ENCODE measurements at regions not wholly inside any gene's neighbourhood (a gene's known extent, or its start where the extent isn't known, plus 50 kb on each side); places are given as distances from the start of the nearest gene placed in this dataset.

DNA sequence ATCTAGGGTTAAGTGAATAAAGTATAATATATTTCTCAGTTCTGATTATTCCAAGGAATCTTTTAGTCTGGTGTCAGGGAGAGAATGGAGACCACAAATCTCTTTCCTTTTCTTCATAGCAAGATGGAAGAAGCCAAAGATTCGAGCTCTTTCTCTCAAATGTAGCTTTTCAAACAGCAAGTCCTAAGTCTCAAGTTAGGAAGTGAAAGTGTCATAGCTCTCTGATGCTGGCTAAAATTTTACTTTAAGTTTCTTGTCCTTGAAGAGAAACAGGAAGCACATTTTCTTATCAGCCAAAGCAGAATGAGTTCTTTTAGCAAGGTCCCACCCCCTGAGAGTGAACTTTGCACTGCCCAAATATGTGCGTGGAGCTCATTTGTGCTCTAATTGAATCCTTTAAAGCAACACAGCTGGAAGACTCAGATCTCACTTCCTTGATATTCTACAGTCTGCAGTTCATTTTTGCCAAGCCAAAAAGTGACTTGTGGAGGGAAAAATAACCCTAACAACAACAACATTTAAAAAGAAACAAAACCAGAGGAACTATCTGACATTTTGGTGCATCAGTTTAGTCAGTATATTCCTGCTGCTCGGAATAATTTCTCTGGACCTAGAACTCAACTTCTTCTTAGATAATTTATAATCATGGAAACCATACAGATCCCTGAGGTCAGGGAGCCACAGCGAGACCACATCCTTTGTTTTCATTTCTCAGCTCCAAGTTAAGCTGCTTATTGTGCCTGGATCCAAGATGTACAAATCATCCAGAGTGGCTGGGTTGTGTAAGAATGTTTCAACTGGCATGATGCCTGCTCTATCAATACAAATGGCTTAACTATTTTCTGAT is 238.7 kb upstream of the P2RY1 start:
- TF ChIP-seq ZNF274 (IDR thresholded peaks at IDR 0.05; ENCODE audit: low read depth, low read length) = no peak
- H3K4me3 ChIP-seq (ENCODE audit: low read length) = peak overlapping the region; percentile 47; the same call in 1 of the 2 replicates

DNA sequence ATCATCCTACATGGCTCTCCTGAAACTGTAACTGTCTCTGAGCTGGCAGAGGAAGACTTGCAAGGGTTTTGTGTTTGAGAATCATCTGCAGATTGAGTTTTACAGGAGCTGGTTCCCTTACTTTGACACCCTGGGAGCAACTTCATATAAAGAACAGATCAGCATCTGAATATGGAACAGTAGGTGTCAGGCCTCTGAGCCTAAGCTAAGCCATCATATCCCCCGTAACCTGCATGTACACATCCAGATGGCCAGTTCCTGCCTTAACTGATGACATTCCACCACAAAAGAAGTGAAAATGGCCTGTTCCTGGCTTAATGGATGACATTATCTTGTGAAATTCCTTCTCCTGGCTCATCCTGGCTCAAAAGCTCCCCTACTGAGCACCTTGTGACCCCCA is 238.1 kb upstream of the P2RY1 start:
- H3K4me3 ChIP-seq (ENCODE audit: low read length) = peak overlapping the region; percentile 47; the same call in 1 of the 2 replicates

DNA sequence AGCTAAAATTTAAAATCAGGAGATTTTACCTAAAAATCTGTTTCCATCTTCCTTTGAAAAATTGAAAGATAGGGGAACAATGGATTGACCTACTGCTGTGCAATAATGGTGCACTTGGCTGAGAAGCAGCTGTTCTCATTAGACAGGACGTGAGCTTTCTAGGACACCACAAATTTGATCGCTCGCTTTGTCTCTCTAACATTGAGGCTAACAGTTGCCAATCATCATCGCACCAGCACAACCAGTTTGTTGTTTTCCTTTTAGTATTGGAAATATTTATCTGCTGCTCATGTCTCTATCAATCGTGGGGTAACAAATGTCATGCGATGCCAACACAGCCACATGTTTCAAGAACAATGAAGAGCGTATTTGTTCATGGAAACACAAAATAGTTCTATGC is 228.8 kb upstream of the P2RY1 start:
- H3K4me3 ChIP-seq (ENCODE audit: low read length) = no peak overlapping the region
- no peak for TF ChIP-seq ZNF274 (IDR thresholded peaks at IDR 0.05; ENCODE audit: low read depth, low read length)

DNA sequence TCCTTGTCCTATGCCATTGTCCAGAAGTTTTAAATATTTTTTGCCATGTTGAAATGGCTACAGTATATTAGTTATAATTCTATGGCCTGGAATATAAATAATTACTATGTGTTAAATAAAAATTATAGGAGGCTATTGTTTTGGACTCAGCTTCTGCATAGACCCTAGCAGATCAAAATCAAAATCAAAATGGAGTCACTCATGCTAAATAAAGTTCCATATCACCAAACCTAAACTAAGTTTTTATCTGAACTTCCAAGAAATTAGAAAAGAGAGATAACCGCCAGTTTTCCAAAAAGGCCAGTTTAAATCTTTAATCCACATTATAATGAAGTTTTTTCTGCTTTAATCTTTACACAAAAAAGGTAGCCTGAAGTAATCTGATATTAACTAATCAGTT is 227.8 kb upstream of the P2RY1 start:
- no peak for TF ChIP-seq ZNF274 (IDR thresholded peaks at IDR 0.05; ENCODE audit: low read depth, low read length)
- no peak overlapping the region for H3K4me3 ChIP-seq (ENCODE audit: low read length)

DNA sequence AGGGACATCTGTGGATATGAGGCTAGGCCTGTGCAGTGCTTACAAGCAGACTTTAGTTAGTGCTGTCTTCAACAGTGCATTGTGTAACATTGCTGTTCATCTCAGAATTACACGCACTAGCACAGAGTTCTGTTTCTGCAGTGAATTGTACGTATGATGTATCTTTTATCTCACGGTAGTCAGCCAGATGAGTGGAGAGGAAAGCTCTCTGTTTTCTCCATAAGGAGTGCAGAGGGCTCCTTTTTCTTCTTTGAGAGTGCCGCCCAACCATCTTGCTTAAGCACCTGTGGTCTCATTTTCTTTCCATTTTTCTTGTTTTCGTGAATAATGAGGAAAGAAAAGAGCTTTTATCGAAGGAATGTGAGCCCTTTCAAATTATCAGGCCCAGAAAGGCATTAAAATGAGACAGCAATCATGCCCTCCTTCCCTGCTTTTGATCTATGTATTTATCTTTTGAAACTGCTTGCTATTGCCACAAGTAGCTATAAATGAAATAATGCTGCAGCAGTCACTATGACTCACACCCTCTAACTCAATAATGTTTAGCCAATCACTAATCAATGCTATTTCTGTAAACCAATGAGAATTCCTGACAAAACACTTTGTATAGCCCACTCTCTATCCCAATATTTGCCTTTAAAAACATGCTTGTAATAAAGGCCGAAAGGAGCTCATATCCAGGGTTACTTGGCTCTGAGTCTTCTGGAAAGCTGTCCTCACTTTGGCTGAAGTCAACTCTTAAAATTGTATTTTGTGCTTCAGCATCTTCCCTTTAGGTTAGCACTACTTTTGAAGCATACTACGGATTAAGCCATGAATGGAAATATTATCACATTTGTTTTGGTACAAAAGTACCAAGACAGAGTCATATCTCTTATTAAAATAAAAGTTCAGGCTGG is 226.0 kb upstream of the P2RY1 start:
- no peak overlapping the region for H3K4me3 ChIP-seq (ENCODE audit: low read length)
- no peak for TF ChIP-seq ZNF274 (IDR thresholded peaks at IDR 0.05; ENCODE audit: low read depth, low read length)

DNA sequence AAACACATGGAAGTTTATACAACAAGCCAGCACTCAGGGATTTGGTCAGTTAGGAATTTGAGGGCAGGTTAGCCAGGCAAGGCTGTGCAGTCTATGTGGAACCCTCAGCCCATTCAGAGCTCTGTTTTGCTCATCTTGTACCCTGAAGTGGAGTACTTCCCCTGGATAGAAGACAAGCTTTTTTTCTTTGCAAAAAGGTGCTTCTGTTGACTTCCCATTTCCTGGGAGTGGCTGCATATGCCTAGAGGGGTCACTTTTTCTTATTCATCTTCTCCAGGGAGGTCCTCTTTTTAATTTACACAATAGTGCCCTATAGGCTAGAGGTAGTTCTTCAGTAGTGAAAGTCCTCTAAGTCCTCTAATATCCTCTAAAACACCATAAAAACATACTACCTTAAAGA is 225.0 kb upstream of the P2RY1 start:
- no peak overlapping the region for H3K4me3 ChIP-seq (ENCODE audit: low read length)
- TF ChIP-seq ZNF274 (IDR thresholded peaks at IDR 0.05; ENCODE audit: low read depth, low read length) = no peak

DNA sequence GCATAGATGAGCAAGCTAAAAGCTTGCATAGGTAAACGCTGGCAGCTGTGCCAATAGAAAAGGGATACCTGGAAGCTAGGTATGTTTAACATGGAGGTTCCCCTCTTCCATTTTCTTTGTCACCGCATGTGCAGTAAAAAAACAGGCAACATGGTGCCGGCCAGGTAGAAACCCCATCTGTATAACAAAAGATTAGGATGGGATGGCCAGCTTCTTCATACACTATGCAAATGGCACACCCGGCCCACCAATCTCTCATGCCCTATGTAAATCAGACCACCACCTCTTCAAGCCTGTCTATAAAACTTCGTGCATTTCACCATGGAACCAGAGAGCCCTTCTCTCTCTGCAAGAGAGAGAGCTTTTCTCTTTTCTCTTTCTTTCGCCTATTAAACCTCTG is 224.3 kb upstream of the P2RY1 start:
- TF ChIP-seq ZNF274 (IDR thresholded peaks at IDR 0.05; ENCODE audit: low read depth, low read length) = no peak
- no peak overlapping the region for H3K4me3 ChIP-seq (ENCODE audit: low read length)

DNA sequence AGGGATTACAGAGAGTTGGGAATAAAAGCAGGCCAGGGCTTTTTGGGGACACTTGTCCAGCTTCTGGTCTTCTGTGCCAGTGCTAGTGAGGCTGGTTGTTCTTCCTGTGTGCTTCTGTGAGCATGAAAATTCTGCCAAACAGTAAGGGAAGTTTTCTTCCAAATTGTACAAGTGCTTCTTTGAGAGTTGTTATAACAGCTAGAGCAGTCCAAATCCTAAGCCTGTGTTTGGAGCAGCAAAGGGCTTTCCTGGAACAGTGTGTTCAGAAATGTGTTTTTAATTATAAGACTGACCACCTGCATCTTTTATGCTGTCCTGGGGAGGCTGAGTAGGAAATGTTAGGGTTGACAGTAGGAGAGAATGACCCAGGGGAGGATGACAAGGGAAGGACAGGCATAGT is 223.0 kb upstream of the P2RY1 start:
- no peak for TF ChIP-seq ZNF274 (IDR thresholded peaks at IDR 0.05; ENCODE audit: low read depth, low read length)
- H3K4me3 ChIP-seq (ENCODE audit: low read length) = no peak overlapping the region

DNA sequence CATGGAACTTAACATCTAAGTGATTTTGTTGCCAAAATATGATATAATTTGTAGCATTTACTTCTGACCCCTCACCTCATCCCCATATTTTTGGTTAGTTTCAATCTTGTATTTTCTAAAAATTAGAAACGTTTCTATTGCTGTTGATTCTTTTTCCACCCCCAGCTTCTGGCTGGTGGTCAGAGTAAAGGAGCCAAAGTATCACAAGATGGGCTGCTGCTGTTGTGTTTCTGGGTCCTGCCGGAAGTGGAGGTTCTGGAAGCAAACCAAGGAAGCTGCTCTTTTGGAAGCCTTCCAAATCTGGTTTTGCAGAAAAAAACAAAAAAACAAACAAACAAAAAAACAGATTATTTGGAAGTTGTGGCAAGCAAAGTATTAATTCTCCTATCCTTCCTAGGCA is 221.1 kb upstream of the P2RY1 start:
- H3K4me3 ChIP-seq (ENCODE audit: low read length) = no peak overlapping the region
- TF ChIP-seq ZNF274 (IDR thresholded peaks at IDR 0.05; ENCODE audit: low read depth, low read length) = no peak

DNA sequence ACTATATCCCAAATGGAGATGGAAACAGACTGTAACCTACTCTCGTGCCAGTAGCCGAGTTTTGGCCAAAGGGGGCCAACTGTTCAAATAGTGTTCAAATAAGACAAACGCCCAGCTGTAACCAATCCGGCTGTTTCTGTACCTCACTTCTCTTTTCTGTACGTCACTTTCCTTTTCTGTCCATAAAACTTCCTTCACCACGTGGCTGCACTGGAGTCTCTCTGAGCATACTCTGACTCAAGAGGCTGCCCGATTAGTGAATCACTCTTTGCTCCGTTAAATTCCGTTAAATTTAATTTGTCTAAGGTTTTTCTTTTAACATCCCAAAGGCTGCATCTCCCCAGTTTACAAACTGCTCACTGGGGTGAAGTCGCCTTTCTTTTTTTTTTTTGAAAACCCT is 219.2 kb upstream of the P2RY1 start:
- TF ChIP-seq ZNF274 (IDR thresholded peaks at IDR 0.05; ENCODE audit: low read depth, low read length) = no peak
- H3K4me3 ChIP-seq (ENCODE audit: low read length) = no peak overlapping the region

DNA sequence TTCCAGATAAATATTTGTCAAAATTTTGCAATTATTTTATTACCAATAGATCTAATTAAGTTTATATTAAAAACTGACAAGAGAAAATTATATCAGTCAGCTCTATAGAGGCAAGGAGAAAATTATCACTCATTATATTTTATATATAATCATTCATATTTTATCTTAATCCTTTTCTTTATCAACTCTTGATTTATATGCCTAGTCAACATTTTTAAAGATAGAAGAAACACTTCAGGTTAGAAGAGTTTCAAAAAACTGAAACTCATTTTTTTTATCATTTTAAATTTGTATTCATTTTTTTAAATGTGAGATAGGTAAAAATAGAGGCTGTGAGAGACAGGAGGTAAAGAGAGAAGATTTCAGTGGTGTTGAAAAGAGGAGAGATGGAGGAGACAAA is 217.3 kb upstream of the P2RY1 start:
- no peak overlapping the region for H3K4me3 ChIP-seq (ENCODE audit: low read length)
- TF ChIP-seq ZNF274 (IDR thresholded peaks at IDR 0.05; ENCODE audit: low read depth, low read length) = no peak

DNA sequence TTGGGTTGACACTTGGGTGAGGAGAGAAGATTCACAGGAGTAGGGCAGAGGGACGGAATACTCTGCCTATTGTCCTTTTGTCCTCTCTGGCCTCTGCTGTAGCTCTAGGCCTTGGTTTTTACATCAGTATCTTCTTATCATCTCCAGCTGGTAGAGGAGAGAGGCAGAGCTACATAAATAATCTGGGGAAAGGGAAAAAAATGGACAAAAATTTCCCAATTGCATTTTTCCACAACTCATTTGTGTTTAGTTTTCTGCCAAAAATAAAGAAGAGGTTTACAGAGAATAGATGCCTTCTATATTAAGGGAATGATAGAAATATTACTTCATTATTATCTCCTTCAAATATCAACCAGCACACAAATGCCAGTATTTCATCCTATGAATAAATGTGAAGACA is 216.4 kb upstream of the P2RY1 start:
- TF ChIP-seq ZNF274 (IDR thresholded peaks at IDR 0.05; ENCODE audit: low read depth, low read length) = no peak

DNA sequence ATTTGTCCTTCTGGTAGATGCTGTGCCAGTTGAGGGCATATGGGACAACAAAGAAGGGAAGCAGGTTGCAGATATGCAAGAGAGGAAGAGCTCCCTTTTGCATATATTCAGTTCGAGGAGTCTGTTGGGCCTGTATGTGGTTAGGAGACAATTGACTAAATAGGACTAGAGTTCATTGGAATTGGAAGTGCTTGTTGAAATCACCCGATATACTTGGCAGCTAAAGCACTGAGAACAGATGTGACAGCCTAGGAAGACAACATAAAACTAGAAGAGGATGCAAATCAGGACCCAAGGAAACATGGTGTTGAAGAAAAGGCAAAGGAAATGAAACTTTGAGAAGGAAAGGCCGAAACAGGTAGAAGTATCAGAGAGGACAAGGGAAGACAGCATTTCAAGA is 215.2 kb upstream of the P2RY1 start:
- no peak for TF ChIP-seq ZNF274 (IDR thresholded peaks at IDR 0.05; ENCODE audit: low read depth, low read length)
- no peak overlapping the region for H3K4me3 ChIP-seq (ENCODE audit: low read length)

More for the DNA sequence above, 216.4 kb upstream of the P2RY1 start:
- no peak overlapping the region for H3K4me3 ChIP-seq (ENCODE audit: low read length)

DNA sequence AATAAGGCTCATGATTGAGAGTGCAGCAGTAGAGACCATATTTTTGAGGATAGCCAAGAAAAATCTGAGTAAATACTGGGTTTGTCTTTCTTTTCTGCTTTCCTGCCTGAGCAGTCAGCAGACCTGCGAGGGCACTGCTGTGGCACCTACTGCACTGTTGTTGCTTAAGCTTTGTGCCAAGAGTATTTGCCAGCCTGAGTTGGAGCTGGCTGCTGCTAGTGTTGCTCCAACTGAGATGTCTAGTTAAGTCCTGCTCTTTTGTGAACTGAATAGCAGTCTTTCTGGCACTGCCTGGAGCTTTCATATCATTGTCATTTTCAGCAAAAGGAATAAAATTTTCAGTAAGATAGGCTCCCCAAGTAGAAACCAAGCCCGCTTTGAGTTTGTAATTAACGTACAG is 214.5 kb upstream of the P2RY1 start:
- TF ChIP-seq ZNF274 (IDR thresholded peaks at IDR 0.05; ENCODE audit: low read depth, low read length) = no peak
- H3K4me3 ChIP-seq (ENCODE audit: low read length) = no peak overlapping the region
